GM18517 (cell line): ENCODE measurements at regions not wholly inside any gene's neighbourhood (a gene's known extent, or its start where the extent isn't known, plus 50 kb on each side); places are given as distances from the start of the nearest gene placed in this dataset.

Experiments used
- ATAC-seq: cut with Tn5 transposase; IDR thresholded peaks from one replicate; pipeline ENCODE4 v1.9.1; 2021; ENCODE audit warnings: mild to moderate bottlenecking, moderate library complexity; ENCODE audit not compliant: unreplicated experiment

DNA sequence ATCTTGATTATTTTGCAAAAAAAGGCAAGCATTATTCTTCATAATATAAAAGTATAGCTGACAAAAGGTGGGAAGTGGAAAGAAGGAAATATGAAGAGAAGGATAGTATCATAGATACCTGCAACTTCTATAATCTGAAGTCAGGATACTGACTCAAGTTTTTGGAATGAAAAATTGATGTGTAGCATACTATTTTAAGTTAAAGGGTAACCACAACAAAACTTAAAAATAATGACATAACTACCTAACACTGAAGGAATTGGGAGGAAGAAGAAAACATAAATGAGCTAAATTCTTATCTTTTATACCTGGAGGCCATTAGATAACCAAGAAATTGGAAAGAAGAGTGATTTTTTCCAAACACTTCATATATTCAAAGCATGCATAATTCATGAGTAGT, 51.8 kb upstream of the TLE1 start:
- ATAC-seq: no peak

DNA sequence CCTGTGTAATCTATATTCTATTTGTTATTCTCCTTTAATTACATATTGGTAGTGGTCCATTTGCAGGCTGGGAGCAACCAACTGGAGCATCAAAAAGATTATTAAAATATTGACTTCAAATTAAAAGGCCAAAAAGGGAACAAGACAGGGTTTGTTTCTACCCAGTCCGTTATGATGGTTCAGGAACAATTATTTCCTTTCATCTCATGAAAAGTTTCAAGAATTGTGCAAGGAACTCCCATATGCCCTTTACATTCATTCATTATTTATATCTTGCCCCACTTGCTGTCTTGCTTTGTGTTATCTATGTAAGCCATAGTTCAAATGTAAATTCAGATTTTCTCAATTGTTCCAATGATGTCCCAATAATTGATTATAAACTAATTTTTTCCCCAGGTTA, 58.7 kb upstream of the TLE1 start:
- ATAC-seq: no peak

DNA sequence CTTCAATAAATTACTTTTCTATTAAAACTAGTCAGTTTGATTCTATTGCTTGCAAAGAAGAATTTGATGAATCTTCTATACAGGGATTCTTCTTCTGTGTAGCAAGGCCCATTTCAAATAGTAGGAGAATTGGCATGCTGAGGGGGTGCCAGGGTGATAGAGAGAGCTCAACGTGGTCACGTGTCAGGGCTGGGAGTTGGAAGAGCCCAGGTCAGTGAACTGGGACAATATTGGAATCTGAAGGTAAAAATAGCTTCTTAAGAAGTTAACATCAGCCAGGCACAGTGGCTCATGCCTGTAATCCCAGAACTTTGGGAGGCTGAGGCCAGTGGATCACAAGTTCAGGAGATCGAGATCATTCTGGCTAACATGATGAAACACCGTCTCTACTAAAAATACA, 64.1 kb upstream of the TLE1 start:
- no peak for ATAC-seq

DNA sequence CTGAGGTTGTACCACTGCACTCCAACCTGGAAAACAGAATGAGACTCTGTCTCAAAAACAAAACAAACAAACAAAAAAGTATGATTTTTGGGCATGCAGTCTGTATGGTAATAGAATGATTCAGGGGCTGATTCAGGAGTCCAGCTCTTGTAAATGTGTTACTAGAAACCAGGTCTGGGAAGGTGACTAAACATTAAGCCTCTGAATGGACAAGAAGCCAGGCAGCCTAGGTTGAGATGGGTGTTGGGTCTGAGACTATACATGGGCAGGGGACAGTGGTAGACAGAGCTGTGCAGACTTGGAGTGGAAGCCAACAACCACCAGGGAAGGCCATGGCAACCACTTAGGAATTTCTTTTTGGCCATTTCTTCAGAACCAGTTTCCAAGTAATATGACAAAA, 64.9 kb upstream of the TLE1 start:
- ATAC-seq: no peak

DNA sequence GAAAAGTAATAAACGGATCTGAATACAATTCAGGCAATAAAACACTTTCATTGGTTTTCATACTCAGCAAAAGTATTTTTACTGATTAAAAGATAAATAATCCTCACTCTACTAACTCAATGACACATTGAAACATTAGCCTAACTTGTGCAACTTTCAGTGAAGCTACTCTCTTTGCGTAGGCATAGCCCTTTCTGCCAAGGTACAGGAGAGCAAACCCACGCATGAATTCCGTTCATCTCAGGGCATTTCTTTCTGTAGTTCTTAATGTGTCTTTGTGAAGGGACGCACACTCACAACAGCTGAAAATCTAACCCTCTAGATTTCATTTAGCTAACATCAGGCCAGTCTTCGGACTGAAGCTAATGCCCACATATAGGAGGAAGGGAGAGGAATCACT, 66.4 kb upstream of the TLE1 start:
- ATAC-seq: no peak

DNA sequence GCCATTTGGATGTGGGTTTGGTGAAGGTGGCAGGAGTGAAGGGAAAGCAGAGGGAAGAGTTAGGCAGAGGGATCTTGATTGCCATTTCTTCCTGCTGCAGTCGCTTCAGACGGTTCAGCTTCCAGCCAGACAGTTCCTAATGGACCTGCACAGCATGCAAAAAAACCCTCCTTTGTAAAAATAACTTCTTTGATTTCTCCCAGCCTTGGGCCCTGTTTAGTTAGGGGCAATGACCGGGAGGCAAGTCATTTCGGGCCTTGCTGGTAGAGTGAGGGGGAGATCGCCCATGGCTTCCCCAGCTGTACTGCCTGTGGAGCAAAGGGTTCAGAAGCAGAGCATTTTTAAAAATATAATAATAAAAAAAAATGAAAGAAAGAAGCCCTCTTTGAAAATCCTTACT, 67.2 kb upstream of the TLE1 start:
- no peak for ATAC-seq

DNA sequence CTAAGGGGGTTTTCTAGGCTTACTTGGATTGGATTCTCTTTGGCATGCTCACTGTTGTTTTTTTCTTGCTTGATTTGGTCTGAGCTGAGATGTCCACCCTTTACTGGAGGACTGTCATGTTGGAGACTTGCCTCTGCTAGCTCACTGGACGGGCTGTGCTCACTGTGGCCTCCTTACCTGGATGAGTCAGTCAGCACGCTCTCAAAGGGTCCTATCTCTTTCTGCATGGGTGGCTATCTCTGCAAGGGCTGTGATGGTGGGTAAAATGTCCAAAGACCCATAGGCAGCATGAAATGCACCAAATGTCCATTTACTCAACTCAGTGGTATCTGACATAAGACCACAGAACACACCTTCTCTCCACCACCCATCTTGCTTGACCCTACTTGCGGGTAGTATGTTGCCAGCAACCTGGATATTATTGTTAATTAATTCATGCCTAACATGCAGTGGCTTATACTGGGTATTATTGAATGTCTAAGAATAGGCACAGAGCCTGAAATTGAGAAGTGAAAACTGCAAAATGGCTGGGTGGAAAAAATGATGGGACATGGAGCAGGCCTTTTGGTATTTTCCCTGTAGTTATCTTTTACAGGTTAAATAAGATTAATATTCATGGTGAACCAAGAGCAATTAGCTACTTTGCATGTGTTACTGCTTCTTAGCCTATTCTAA, 68.9 kb upstream of the TLE1 start:
- ATAC-seq: no peak

DNA sequence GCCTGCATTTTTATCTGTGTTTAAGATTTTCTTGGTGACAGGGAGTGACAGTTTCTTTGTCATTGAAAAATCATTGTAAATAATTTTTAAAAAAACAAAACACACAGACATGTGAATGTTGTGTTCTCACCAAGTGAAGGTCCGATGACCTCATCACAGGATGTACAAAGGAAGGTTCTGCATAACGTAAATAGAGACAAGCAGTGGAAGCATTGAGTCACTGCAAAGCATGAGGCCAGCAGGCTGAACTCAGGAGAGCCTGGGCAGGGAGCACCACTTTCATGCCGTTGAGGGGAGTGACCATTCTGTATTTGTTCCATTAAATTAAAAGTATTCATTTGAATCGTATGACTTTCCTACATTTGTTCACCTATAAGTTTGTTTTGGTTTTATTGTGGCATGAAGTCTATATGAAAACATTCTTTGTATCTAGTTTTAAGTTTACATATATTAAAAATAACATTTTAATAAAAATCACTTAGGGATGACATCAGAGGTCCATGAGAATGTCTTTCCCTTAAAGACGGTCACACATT, 70.4 kb upstream of the TLE1 start:
- no peak for ATAC-seq

DNA sequence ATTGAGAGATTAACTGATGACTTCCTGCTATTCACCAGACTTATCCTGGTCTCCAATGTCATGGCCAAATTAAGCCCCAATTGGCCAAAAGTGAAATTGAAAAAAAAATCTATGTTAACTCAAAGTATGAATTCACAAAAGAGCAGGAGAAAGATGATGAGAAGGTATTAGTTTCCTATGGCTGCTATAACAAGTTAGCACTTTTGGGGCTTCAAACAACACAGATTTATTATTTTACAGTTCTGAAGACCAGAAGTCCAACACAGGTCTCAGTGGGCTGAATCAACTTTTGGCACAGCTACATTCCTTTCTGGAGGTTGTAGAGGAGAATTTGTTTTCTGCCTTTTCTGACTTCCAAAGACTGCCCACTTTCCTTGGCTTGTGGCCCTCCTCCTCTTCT, 78.6 kb upstream of the TLE1 start:
- ATAC-seq: no peak

DNA sequence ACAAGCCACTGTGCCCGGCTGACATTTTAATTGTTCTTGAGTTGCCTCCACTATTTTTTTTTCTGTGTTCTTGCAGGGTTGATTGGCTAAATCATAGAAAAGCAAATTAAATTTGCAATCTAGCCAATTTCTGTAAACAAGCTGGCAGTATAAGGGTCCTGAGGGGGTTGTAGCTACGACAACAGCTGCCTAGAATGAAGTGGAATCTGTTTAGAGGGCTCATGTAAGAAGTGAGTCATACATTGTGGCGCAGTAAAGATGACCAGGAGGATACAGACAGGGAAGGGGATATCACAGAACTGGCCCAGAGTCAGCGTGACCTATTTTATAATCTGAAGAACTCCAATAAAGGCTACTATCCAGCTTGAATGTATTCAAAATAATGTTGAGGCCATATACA, 82.2 kb upstream of the TLE1 start:
- no peak for ATAC-seq

DNA sequence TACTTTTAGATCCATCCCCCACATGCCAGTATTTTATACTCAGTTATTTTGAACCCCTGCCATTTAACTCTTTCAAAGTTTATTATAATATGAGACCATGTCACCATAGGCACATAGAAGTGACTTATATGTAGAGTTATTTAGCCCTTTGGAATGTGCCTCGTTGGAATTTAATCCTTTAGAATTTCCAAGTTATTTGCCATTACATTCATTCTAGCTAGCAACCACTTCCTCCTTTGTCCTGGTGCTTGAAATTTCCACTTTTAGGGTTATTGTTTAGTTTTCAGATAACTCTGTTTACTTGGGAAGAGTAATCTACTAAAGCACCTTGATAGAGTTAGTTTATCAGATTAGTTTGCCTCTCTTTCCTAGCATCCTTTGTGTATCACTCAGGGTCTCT, 82.8 kb upstream of the TLE1 start:
- no peak for ATAC-seq

DNA sequence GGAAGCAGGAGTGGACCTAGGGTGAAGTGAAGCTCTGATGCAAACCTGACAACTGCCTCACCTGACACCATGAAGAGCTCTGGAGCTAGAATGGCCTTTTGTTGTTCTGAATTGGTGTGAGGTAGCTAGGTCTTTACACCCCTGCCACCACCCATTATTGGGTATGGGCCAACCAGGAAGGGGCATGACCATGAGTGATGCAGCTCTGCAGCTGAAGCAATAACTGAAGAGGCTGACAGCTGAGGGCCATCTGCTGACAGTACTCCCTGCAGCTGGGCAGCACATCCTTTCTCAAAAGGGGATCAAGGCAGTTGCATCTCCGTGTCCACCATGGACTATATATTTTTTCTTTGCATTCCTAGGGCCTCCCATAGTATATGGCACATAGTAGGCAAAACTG, 87.0 kb upstream of the TLE1 start:
- ATAC-seq: no peak

DNA sequence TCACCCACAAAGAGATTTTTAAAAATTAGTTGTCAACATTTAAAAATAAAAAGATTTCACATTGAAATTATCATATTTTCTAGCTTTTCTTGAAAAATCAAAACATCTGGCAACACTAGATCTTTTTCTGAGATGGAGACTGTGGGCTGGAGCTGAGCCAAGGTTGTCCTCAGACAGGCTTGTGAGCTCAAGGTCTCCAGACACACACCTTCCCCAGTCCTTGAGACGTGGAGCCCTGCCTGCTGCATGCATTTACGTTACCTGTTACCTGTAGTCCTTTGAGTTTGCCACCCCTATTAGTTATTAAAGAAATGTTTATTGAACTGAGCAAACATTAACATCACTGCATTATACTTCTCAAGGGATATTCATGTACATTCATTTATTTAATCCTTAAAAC, 87.5 kb upstream of the TLE1 start:
- no peak for ATAC-seq

DNA sequence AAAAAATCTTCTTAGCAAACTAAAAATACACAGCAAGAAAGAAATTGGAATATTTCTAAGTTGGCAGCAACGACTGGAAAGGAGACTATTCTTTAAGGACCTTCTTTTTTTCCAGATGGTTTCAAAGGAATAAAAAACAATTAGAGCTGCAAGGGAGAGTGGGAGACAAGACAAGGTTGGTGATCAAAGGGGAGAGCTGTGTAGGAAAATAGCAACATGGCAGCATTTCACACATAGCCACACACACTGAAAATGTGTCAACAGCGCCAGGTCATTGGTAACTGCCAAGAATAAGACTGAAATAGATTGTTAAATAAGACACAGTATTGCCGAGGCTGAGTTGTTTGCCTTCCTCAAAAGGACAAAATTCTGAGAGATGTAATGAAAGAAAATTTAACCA, 88.1 kb upstream of the TLE1 start:
- ATAC-seq: no peak

DNA sequence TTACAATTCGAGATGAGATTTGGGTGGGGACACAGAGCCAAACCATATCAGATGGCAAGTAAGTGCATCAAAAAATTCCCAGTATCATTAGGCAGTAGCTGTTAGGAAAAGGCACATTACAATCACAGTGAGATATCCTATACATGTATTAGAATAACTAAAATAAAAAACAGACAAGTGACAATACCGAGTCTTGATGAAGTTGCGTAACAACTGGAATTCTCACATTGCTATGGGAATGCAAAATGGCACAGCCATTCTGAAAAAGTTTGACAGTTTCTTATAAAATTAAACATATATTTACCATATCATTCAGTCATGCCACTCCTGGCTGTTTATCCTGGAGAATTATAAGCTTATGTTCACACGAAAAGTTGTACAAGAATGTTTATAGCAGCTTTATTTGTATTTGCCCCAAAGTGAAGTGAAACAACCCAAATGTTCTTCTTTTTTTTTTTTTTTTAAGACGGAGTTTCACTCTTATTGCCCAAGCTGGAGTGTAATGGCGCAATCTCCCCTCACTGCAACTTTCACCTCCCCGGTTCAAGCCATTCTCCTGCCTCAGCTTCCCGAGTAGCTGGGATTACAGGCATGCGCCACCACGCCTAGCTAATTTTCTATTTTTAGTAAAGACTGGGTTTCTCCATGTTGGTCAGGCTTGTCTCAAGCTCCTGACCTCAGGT, 93.1 kb upstream of the TLE1 start:
- ATAC-seq: no peak

DNA sequence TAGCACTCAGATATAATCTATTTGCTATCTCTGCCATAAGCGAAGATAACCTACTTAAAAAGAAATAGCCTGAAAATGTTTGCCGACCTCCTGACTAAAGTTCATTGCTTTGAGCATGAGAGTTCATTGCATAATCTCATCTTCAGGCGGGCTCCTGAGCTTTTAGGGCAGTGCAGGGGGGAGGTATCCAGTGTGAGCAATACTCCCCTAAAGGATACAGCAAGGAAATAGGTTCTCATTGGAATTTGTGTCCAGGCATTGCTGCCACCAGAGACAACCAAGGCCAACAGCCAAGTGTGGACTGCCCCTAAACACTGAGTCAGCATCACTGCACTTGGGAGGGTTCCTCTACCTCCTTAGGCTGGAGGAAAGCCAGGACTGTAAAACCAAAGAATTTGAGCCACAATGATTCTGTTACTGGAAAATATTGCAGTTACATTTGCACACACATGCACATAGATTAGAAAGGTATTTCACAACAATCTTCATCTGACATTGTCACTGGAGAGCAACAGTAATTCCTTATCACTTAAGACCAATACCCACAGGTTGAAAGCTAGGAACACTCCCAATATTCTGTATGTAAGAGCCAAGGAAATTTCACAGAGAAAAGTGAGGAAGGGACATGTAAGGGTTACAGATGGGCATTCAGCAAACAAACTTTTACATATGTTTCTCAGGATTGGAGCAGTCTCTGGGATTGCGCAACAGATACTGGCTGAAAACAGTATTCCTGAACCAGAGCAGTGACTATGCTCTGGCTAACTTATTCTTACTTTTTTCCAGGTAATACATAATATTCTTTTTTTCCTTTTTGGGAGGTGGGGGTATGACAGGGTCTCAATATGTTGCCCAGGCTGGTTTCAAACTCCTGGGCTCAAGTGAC, 98.6 kb upstream of the TLE1 start:
- ATAC-seq: no peak

DNA sequence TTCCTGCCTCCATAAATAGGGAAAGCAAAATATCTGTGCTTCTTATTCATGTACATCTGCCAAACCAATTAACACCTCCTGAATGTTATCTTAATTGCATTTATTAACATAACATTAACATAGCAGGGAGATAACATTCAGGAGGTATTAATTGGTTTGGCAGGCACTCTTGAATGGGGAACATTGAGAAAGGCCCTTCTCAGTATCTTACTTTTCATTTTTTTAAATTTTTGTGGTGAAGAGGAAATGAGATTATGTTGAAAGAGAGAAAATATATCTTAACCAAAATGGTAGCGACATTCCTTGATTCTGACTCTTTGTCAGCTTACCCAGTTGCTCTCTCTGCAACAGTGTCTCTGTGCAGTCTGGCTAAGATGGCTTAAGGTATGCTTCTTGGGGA, 100.4 kb upstream of the TLE1 start:
- no peak for ATAC-seq

DNA sequence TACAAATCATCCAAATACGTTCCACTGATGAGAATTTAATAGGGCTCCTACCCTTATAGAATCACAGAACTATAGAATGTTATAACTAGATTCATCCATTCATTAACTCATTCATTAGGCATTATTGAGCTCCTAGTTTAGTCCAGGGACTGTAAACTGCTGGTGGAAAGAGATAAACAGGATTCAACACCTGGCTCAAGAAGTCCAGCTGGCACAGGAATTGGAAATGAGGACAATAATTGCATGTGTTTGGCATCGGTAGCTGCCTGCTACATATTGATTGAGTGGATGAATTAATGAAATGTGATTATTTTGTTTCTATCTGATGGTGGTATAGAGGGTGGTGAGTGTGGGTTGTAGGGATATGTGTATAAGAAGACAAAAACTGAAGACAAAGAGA, 100.8 kb upstream of the TLE1 start:
- ATAC-seq: no peak

DNA sequence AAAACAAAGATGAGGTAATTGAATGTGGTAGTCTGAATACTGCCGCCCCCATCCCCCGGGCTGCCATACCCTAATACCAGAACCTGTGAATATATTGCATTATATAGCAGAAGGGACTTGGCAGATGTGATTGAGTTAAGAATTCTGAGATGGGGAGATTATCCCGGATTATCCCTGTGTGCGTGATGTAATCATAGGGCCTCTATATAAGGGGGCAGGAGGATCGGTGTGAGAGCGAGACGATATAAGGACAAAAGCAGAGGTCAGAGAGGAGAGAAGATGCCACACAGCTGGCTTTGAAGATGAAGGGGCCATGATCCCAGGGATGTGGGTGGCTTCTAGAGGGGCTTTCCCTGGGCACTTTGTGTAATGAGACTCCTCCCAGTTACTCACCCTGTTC, 101.7 kb upstream of the TLE1 start:
- no peak for ATAC-seq

DNA sequence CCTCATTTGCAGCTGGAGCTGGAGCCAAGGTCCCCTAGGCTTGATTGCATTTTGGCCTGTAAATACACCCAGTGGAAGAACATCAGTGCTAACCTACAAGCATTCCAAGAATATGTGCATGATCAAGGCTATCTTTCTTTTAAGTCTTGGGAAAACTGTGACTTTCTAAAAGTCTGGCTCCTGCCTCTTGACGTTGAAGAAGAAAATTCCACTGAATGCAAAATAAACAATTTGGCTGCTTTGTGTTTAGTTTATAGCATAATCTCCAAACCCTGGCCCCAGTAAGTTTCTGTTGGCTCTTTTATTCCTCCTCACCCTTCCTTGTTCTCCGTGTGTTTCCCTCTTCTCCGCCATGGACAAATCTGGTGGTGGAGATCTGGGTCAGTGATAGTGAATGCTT, 109.3 kb upstream of the TLE1 start:
- ATAC-seq: no peak

DNA sequence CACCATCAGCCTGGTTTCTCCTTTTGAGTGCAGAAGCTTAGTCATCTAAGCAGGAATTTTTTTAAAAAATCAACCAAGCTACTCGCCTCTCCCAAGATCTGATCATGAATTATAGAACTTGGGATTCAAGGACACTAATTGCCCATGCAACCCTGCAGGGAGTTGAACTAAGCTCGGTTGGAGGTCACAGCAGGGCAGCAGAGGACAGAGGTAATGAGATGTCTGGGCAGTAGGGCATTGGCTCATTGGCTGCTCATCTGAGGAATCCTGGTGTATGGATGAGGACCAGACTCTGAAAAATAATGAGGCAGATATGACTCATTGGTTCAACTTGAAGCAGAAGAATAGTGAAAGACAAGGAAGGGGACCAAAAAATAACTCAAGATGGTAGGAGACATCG, 111.8 kb upstream of the TLE1 start:
- no peak for ATAC-seq

DNA sequence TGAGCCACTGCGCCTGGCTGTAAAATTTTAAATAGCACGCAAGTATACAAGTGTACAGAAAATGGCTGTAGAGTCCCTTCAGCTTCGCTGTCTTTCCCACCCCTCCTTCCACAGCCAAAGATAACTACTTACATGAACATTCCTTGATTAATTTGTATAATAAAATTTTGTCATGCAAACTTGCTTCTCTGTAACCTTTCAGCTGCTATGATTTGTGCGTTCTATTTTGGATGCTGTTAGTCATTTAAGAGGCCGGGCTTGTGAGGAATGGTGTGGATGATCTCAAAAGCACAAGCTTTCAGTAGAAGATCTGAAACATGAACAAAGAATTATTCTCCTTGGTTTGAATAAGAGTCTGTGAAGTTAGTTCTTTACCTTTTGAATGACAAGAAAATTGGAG, 115.0 kb upstream of the TLE1 start:
- ATAC-seq: no peak
